T-helper 2 cell (primary cell): ENCODE measurements at regions not wholly inside any gene's neighbourhood (a gene's known extent, or its start where the extent isn't known, plus 50 kb on each side); places are given as distances from the start of the nearest gene placed in this dataset.
"Not testable (repeated sequence)": the region's sequence is repeated elsewhere in the genome, so short reads cannot be mapped to it uniquely, and the experiment has no call there.

ENCODE experiments used
- DNase-seq, 5 experiments: peaks; one replicate each; pipeline versions ENCODE4 v3.0.0 to v3.0.0-alpha.2; 2012 to 2022

DNA sequence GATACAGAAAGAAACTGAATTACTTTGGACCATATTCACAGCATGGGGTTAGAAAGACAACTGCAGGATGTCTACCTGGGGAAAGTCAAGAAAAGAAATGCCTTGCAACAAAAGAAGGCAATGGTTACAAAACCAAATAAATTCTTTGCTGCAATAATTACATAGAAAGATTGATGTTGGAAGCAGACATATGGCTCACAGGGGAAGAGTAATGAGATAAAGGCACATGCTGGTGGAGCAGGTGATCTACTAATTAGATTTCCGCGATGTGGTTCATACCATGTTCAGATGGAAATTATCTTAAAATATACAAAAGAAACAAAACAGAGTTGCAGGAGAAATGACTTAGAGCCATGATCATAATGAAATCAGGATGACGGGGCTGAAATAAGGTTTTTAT lies 718.8 kb upstream of the PKDCC start:
- DNase-seq = no peak

DNA sequence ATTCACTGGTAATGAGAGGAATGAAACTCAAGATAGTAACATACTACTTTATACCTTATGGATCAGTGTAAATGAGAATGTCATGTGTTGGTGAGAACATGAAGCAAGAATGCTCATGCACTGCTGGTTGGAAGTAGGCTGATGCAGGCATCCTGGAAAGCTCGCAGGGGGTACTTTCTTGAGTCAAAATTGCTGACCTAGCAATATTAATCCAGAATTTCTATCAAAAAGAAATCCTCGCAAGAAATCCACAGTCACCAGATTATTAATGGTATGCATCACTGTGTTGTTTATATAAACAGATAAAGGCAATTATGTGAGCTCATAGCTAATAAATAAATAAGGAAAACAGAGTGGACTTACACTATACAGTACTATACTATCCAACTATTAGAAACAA lies 713.7 kb upstream of the PKDCC start:
- no peak for DNase-seq

DNA sequence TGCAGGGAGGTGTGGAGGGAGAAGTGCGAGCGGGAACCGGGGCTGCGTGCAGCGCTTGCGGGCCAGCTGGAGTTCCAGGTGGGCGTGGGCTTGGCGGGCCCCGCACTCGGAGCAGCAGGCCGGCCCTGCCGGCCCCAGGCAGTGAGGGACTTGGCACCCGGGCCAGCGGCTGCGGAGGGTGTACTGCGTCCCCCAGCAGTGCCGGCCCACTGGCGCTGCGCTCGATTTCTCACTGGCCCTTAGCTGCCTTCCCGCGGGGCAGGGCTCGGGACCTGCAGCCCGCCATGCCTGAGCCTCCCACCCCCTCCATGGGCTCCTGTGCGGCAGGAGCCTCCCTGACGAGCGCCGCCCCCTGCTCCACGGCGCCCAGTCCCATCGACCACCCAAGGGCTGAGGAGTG lies 712.2 kb upstream of the PKDCC start:
- not testable (repeated sequence) for DNase-seq

DNA sequence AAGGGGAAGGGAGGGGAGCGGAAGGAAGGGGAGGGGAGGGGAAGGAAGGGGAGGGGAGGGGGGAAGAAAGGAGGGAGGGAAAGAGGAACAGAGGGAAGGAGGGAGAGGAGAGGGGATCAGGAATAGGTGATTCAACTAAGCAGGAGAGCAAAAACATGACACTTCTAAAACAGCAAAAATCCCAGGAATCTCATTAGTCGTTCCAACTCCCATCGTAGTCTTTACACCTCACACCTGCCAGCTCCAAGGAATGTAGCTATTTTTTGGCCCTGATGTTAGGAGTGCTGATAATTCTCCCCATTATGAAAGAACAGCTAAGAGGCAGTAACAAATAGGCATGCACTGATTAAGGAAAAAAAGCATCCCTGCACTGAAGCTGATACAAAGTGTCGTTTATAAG lies 709.9 kb upstream of the PKDCC start:
- DNase-seq = no peak

DNA sequence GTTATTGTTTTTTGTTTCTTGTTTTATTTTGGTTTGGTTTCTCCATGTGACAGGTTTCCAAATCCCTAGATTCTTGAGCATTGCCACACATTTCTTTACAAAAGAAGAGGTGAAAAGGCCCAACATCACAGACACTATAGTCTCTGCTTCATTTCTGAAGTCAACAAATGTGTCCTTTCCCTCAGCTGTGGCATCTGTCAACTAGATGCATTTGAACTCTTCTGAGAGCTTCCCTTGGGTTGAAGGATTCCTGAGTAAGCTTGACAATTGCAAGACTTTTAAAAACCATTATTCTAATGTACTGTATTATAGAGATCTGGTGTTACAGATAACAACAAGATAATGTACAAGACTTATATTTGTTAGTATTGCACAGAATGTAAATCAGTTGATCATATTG lies 703.3 kb upstream of the PKDCC start:
- DNase-seq = no peak

DNA sequence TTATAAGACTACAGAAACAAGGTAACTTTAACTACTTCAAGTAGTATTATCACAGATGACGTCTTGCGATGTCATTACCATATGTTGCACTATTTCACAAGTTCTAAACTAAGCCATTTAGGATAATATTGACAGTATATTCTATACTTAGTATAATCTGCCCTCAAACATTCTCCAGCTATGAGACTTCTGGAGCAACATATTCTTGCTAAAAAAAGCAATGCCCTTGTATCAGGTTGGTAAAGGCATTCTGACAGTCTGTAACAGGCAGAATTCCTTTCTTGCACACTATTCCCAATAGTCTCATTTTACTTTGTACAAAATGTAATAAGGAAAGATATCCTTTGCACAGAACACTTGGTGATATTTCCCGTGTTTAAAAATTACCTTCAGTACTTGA lies 694.8 kb upstream of the PKDCC start:
- no peak for DNase-seq

DNA sequence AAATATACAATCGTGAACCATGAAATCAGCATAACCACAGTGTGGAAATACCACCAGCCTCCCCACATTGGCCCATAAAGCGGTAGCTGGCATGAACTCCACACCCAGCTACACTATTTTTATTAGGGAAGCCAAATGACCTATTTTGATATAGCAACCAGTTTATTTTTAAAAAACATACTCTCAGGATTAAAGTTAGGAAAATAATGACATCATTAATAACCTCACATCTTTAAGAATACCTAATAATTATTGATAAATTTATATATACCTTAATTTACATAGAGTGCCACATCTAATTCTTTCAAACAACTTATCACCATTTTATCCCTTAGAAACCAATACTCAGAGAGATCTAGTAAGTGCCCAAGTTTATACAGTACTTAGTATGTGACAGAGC lies 692.0 kb upstream of the PKDCC start:
- no peak for DNase-seq

DNA sequence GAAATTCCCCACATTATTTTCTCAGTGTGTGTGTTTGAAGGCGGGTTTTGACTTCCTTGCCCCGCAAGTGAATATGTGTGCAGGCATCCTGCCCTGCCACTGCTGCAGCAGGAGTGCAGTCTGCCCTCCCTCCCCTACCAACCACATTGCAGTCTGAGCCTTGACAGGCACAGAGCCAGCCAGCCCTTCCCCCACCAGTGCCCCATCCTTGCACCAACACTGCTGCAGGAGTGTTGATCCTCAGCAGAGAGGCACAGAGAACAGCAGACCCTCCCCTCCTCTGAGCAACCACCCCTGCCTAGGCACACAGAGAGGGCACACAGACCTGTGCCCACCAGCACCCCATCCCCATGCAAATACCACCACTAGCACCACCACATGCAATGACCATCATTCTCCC lies 683.0 kb upstream of the PKDCC start:
- no peak for DNase-seq

DNA sequence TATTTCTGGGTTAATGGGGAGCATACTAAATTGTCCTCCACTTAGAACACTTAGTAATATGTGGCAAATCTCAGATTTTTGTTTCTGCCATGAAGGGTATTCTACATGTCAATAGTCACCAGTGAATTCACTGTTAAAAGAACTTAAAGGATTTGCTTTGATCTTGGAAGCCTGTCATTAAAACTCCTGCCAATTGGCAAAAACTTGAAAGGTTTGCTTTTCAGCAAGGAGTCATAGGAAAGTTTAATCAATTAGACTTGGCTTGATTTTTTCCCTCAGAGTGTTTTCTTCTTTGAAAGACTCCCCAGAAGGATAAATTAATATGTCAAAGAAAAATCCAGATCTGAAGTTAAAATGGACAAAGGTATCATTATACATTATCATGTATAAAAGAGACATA lies 671.9 kb upstream of the PKDCC start:
- DNase-seq = no peak

DNA sequence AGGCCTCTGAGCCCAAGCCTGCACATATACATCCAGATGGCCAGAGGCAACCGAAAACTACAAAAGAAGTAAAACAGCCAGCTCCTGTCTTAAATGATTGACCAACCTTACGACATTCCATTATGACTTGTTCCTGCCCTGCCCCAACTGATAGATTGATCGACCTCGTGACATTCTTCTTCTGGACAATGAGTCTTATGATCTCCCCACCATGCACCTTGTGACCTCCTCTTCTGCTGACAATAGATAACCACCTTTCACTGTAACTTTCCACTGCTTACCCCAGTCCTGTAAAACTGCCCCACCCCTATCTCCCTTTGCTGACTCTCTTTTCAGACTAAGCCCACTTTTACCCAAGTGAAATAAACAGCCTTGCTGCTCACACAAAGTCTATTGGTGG lies 670.0 kb upstream of the PKDCC start:
- no peak for DNase-seq

DNA sequence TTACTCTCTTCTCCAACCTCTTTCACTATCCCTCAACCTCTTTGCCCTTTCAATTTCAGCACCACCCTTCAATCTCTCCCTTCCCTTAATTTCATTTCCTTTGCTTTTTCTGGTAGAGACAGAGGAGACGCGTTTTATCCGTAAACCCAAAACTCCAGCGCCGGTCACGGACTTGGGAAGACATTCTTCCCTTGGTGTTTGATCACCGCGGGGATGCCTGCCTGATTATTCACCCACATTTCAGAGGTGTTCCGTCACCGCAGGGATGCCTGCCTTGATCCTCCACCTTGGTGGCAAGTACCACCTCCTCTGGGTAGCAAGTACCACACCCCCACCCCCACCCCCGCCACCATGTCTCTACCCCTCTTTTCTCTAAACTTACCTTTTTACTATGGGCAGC lies 669.4 kb upstream of the PKDCC start:
- no peak for DNase-seq

DNA sequence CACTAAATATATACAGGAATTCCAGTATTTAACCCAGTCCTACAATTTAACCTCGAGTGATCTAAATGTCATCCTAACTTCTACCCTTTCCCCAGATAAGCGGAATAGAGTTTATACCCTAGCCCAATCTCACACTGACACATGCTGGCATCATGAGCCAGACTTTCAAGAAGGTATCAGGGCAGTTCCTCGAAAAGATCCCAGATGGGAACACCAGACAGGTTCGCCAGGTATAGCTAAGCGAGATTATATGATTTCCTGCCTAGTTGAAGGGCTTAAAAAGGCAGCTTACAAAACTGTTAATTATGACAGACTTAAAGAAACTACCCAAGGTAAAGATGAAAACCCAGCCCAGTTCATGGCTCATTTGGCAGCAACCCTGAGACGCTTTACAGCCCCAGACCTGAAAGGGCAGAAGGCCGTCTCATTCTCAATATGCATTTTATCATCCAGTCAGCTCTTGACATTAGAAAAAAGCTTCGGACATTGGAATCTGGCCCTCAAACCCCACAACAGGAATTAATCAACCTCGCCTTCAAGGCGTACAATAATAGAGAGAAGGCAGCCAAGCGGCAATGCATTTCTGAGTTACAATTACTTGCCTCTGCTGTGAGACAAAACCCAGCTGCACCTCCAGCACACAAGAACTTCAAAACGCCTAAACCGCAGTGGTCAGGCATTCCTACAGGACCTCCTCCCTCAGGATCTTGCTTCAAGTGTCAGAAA lies 668.2 kb upstream of the PKDCC start:
- DNase-seq = no peak

DNA sequence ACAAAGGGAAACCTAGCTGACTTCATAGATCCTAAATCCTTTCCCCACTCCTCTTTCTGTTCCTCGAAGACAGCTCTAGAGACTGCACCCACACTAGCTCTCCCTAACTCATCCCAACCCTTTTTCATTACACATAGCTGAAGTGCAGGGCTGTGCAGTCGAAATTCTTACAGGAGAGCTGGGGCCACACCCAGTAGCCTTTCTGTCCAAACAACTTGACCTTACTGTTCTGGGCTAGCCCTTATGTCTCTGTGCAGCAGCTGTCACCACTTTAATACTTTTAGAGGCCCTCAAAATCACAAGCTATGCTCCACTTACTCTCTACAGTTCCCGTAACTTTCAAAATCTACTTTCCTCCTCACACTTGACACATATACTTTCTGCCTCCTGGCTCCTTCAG lies 666.1 kb upstream of the PKDCC start:
- no peak for DNase-seq

DNA sequence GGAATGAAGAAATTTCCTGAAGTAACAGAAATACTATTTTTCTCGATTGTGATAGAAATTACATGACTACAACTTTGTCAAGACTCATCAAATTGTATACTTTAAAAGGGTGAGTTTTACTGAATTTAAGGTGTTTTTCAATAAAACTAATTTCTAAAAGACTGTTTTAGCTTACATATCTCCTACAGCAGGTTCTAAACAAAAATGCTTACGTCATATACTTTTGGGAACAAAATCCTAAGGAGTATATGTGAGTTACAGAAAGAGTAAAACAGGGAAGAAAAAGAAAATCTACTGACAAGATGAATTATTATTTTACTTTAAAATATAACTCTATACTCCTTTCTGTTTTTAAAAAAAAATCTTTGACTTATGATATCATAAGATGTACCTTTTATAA lies 660.3 kb upstream of the PKDCC start:
- DNase-seq = no peak

DNA sequence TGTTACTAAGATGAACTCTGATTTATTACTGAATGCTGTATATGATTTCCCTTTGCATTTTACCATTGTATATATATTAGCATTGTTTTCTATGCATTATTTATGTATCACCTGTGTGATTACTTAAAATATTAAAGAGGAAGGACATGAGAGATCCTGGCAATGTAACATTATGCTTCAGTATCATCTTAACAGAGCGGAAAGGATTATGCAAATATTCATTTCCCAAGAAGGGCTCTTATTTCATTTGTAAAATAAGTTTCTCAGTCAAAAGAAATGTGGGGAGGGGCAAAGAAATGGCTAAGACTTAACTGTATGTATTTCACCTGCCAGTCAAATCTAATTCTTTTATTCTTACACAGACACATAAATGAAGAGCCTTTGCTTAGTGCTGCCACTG lies 654.2 kb upstream of the PKDCC start:
- DNase-seq = no peak

DNA sequence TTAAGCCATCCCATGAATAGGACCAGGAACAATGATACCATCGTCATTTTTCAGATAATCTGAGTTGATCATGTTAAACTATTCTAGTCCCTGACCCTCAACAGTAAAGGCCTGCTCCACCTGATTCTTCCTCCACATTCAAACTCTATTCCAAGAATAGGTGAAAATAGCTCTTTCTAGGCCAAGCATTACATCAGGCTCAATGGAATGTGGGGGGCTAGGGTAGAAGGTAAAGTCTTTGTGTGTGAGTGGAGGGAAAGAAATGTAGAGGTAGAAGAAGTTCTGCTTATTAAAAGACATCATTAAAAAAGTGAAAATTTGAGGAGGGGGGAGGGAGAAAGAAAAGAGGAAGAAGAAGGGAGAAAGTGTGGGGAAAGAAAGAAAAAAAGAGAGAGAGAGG lies 653.3 kb upstream of the PKDCC start:
- no peak for DNase-seq

DNA sequence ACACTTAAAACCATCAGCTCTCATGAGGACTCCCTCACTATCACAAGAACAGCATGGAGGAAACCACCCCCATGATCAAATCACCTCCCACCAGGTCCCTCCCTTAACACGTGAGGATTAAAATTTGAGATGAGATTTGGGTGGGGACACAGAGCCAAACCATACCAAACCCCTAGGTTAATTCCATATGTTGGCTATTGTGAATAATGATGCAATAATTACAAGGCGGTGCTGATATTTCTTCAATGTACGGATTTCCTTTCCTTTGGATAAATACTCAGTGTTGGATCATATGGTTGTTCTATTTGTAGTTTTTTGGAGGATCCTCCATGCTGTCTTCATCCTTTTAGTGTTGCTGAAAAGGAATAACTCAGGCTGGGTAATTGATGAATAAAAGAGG lies 652.1 kb upstream of the PKDCC start:
- no peak for DNase-seq

DNA sequence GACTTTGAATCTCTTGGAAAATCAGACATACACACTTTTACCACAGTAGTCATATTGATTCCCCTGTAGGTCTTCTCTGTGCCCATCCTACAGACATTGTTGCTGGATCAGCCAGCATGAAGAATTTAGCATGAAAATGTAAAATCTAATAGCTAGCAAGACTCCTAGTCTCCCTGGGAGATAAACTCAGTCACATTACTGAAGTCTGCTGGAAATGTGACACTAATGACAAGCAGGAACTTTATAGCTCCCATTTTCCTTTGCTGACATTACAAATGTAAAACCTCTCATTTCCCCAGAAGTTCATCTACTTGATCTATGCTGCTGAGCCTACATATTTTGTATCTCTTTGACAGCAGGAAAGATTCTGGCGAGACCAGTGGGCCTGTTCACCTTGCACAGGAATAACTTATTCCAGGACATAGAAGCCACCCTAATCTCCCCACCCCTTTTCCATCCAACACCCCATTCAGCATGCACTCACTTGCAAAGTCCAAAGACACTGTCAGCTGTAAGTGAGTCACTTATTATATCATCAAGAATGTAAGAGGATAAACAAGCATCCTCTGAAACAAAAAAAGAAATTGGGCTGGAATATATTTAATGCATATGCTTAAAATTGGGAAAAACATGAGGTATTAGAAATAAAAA lies 648.3 kb upstream of the PKDCC start:
- DNase-seq = no peak

DNA sequence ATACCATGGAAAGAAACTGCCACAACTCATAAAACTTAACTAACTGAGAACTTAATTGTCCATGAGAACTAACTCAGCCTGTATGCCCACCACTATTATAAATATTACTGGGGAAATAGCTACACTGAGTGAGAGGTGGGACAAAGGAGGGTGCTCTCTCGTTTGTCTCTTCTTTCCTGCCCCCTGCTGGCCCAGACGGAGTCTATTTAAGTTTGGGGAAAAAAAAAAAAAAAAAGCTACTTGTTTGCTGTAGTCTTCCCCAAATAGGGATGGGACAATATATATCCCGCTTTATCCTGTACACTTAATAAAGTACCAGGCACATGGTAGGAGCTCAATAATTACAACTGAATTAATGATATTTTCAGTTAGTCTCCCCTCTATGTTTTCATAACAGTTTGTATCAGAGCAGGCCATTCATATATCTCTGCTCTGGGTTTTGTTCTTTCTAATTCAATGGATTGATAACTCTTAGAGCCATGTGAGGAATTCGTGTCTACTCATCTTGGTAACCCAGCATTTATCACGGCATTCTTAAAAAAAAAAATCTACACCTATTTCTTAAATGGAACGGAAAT lies 647.6 kb upstream of the PKDCC start:
- DNase-seq = no peak

DNA sequence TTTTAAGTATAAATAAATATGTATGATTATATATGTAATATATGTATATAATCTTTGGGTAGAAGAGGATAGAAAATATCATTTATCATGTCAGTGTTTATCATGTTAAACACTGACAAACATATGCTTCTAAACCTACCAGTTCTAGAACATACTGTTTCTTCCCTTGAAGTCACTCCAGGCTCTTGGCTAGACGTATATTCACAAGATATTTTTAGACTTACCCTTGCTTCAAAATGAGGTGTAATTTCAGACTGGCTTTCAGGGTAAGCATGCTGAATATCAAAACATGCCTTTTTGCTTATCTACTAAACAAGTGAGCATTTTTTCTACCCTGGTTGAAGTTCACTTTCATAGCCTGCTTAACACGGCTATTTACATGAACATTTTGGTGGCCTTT lies 642.4 kb upstream of the PKDCC start:
- DNase-seq = no peak

DNA sequence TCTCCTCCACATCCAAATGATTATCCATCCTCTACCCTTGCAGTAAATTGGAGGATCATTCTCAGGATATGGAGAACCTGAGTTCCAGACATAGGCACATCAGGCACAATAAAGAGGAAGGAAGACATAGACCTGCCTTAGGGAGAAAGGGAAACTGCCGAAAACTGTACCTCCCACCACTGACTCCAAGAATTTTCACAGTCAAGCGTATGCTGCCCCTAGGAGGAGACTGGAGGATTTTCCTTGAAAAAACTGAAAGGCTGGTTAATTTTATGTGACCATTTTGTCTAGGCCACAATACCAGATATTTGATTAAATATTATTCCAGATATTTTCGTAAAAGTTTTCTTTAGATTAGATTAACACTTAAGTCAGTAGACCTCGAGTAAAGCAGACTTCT lies 638.5 kb upstream of the PKDCC start:
- DNase-seq = no peak

DNA sequence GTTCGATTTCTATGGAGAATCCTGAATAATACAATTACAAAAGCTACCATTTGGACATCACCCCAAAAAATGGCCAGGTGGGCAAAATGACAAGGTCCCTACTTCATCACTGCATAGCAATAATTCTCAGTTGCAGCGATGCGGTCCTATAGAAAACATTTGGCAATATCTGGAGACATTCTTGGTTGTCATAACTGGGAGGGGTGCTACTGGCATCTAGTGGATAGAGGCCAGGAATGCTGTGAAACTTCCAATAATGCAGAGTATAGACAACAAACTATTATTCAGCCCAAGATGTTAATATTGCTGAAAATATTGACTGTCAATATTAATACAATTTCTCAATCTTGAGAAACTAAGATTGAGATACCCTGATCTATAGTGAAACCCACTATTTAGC lies 637.8 kb upstream of the PKDCC start:
- no peak for DNase-seq

DNA sequence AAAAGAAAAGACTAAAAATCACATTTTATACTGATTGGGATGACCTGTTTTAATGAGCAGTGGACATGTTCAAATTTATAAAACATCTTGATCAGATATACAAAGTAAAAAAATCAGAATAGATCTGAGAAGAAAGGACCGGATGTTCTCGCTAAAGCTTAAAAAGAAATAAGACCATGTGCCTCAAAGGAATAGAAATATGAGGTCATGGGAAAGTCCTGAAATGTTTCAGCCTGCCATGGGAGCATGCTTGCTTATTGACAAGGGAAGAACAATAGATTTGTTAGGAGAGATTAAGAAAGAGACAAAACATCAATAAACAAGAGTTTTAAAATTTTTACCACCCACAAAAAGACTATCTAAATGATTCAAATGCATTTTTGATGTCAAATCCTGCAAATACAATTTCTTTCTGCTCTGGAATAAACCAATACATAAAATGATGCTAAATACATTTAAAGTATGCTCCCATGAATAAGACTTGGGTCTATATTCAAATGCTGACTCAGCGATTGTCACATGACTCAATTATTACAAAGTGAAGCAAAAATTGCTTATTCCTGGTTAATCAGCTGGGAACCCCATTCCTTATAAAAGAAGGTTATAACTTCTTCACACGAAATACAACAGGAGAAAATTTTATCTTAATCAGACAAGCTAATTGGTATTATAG lies 633.9 kb upstream of the PKDCC start:
- DNase-seq = no peak
